Embryonic facial prominence (tissue), 1 donor: ENCODE measurements at regions not wholly inside any gene's neighbourhood (a gene's known extent, or its start where the extent isn't known, plus 50 kb on each side); places are given as distances from the start of the nearest gene placed in this dataset.
"Not testable (repeated sequence)": the region's sequence is repeated elsewhere in the genome, so short reads cannot be mapped to it uniquely, and the experiment has no call there.

Experiments used
- DNase-seq: peaks from one replicate; pipeline ENCODE4 v3.0.0-alpha.2; 2016; ENCODE audit errors: extremely low spot score

GRCh38 chr18:41058351-41059125 lies 896.5 kb upstream of the PIK3C3 start:
- DNase-seq, result no peak

- no peak for DNase-seq
Observed at GRCh38 chr18:41052625-41053024, 902.4 kb upstream of the PIK3C3 start.

GRCh38 chr18:41046250-41046649 lies 908.8 kb upstream of the PIK3C3 start:
- not testable (repeated sequence) for DNase-seq

GRCh38 chr18:41043876-41044275 lies 911.2 kb upstream of the PIK3C3 start:
- DNase-seq, result no peak

GRCh38 chr18:41042866-41043265 lies 912.2 kb upstream of the PIK3C3 start:
- no peak for DNase-seq

GRCh38 chr18:41038071-41038470 lies 917.0 kb upstream of the PIK3C3 start:
- DNase-seq, result no peak

GRCh38 chr18:41036346-41036745 lies 918.7 kb upstream of the PIK3C3 start:
- no peak for DNase-seq

- DNase-seq, result no peak
Observed at GRCh38 chr18:41034413-41034812, 920.6 kb upstream of the PIK3C3 start.

GRCh38 chr18:41025666-41026065 lies 929.4 kb upstream of the PIK3C3 start:
- no peak for DNase-seq

GRCh38 chr18:41024792-41025191 lies 930.2 kb upstream of the PIK3C3 start:
- no peak for DNase-seq

- no peak for DNase-seq
Observed at GRCh38 chr18:41022484-41022883, 932.5 kb upstream of the PIK3C3 start.

GRCh38 chr18:41021089-41021488 lies 933.9 kb upstream of the PIK3C3 start:
- no peak for DNase-seq

- no peak for DNase-seq
Observed at GRCh38 chr18:41012194-41012593, 942.8 kb upstream of the PIK3C3 start.

- no peak for DNase-seq
Observed at GRCh38 chr18:41009926-41010325, 945.1 kb upstream of the PIK3C3 start.

- DNase-seq, result no peak
Observed at GRCh38 chr18:41004324-41004723, 950.7 kb upstream of the PIK3C3 start.

- no peak for DNase-seq
Observed at GRCh38 chr18:40995529-40995928, 959.5 kb upstream of the PIK3C3 start.

- DNase-seq, result no peak
Observed at GRCh38 chr18:40993363-40993762, 961.7 kb upstream of the PIK3C3 start.

GRCh38 chr18:40987581-40987980 lies 967.5 kb upstream of the PIK3C3 start:
- DNase-seq, result no peak

GRCh38 chr18:40985436-40985835 lies 969.6 kb upstream of the PIK3C3 start:
- DNase-seq, result no peak

GRCh38 chr18:40984856-40985255 lies 970.2 kb upstream of the PIK3C3 start:
- no peak for DNase-seq

- no peak for DNase-seq
Observed at GRCh38 chr18:40983835-40984234, 971.2 kb upstream of the PIK3C3 start.

- no peak for DNase-seq
Observed at GRCh38 chr18:40980171-40980570, 974.9 kb upstream of the PIK3C3 start.

GRCh38 chr18:40976050-40976449 lies 979.0 kb upstream of the PIK3C3 start:
- DNase-seq, result no peak

- DNase-seq, result no peak
Observed at GRCh38 chr18:40974448-40974847, 980.6 kb upstream of the PIK3C3 start.
